B cell (primary cell): ENCODE measurements at regions not wholly inside any gene's neighbourhood (a gene's known extent, or its start where the extent isn't known, plus 50 kb on each side); places are given as distances from the start of the nearest gene placed in this dataset.

Experiments used
- ATAC-seq: fragments of 200-7000 bp; cut with Tn5 transposase; one replicate; pipeline ENCODE4 v1.10.0; 2021; ENCODE audit warnings: low read depth, mild to moderate bottlenecking, moderate number of reproducible peaks, moderate library complexity
- CTCF ChIA-PET: fragments of 350-600 bp; sonication (Branson Sonifier 250); formaldehyde crosslinking; loops from one replicate; lab custom pipeline; 2021; ENCODE audit warnings: antibody characterized with exemption, inconsistent platforms; lab: Charles Lee
- POLR2A ChIA-PET: fragments of 350-600 bp; sonication (Branson Sonifier 250); formaldehyde crosslinking; loops from one replicate; lab custom pipeline; 2021; ENCODE audit warnings: antibody characterized with exemption; lab: Charles Lee
- DNase-seq: peaks from one replicate; pipeline ENCODE4 v3.0.0; 2013
- H2AFZ ChIP-seq: 2 replicates; pipeline ENCODE4 v1.6.1; 2012; ENCODE audit warnings: mild to moderate bottlenecking, low read depth, low read length; ENCODE audit not compliant: insufficient read depth, poor library complexity, severe bottlenecking
- H3K27ac ChIP-seq, 2 donors: 1 replicate in 1 of 2; 2 replicates in 1 of 2; pipeline ENCODE4 v1.5.1; 2012 to 2013; ENCODE audit warnings: low read length in 2 of 2, mild to moderate bottlenecking in 2 of 2, moderate library complexity in 1 of 2
- H3K27me3 ChIP-seq, 4 experiments: fragments of 200-600 bp in 1 of 4; sonication (generic) in 1 of 4; replicated peaks in 1 of 4; 1 replicate in 2 of 4; 2 replicates in 2 of 4; pipeline versions ENCODE4 v1.6.1 to v1.7.0; 2013 to 2016; ENCODE audit warnings: low read length in 3 of 4, mild to moderate bottlenecking in 2 of 4, mixed read lengths in 1 of 4, moderate library complexity in 1 of 4; ENCODE audit not compliant: insufficient read depth in 4 of 4, control insufficient read depth in 3 of 4; ENCODE audit errors: control extremely low read depth in 1 of 4
- H3K36me3 ChIP-seq, 2 experiments: replicated peaks in 1 of 2; 1 replicate in 1 of 2; 2 replicates in 1 of 2; pipeline versions ENCODE4 v1.6.1 to v1.7.1; 2013; ENCODE audit warnings: low read length in 1 of 2; ENCODE audit not compliant: insufficient read depth in 2 of 2, control insufficient read depth in 1 of 2; ENCODE audit errors: control extremely low read depth in 1 of 2, extremely low read depth in 1 of 2
- H3K4me1 ChIP-seq, 2 donors: fragments of 200-600 bp in 1 of 2; sonication (generic) in 1 of 2; 1 replicate in 1 of 2; 2 replicates in 1 of 2; pipeline versions ENCODE4 v1.5.1 to v1.6.1; 2013 to 2017; ENCODE audit warnings: low read length in 2 of 2; ENCODE audit not compliant: control insufficient read depth in 2 of 2, insufficient read depth in 2 of 2
- H3K4me2 ChIP-seq: replicated peaks from 2 replicates; pipeline ENCODE3; 2012; ENCODE audit warnings: mild to moderate bottlenecking, low read depth, low read length; ENCODE audit not compliant: poor library complexity, severe bottlenecking
- H3K4me3 ChIP-seq, 5 experiments: fragments of 200-600 bp in 1 of 5; sonication (generic) in 1 of 5; 1 replicate in 3 of 5; 2 replicates in 2 of 5; pipeline versions ENCODE4 v1.5.1 to v1.7.0; 2011 to 2016; ENCODE audit warnings: low read length in 4 of 5, mild to moderate bottlenecking in 4 of 5, low read depth in 2 of 5, control low read depth in 1 of 5, moderate library complexity in 1 of 5; ENCODE audit not compliant: insufficient read depth in 1 of 5; ENCODE audit errors: control extremely low read depth in 1 of 5, extremely low read depth in 1 of 5
- H3K79me2 ChIP-seq: fragments of 200-600 bp; sonication (generic); one replicate; pipeline ENCODE4 v1.6.0; 2016; ENCODE audit warnings: low read length; ENCODE audit not compliant: control insufficient read depth, insufficient read depth
- H3K9ac ChIP-seq: fragments of 200-600 bp; sonication (generic); 2 replicates; pipeline ENCODE4 v1.6.1; 2017; ENCODE audit warnings: mild to moderate bottlenecking, low read length, moderate library complexity
- H3K9me3 ChIP-seq, 3 donors: one replicate each; pipeline versions ENCODE4 v1.6.1 to v1.7.1; 2013; ENCODE audit warnings: low read length in 2 of 3; ENCODE audit not compliant: control insufficient read depth in 2 of 3, insufficient read depth in 1 of 3; ENCODE audit errors: control extremely low read depth in 1 of 3
- H4K20me1 ChIP-seq: 2 replicates; pipeline ENCODE4 v1.6.0; 2012; ENCODE audit warnings: mild to moderate bottlenecking, low read length; ENCODE audit not compliant: insufficient read depth, control insufficient read depth, poor library complexity, severe bottlenecking
- H3K27ac Mint-ChIP-seq: one replicate; pipeline ENCODE4 v1.8.0; 2021; ENCODE audit warnings: mixed read lengths
- H3K27me3 Mint-ChIP-seq: one replicate; pipeline ENCODE4 v1.8.0; 2021; ENCODE audit warnings: mixed read lengths
- H3K4me1 Mint-ChIP-seq: one replicate; pipeline ENCODE4 v1.8.0; 2021; ENCODE audit warnings: mixed read lengths
- H3K4me3 Mint-ChIP-seq: one replicate; pipeline ENCODE4 v1.8.0; 2021; ENCODE audit warnings: mixed read lengths
- H3K9me3 Mint-ChIP-seq: one replicate; pipeline ENCODE4 v1.8.0; 2022; ENCODE audit warnings: mixed read lengths; ENCODE audit not compliant: insufficient read depth
- EZH2 ChIP-seq: IDR thresholded peaks from 2 replicates; pipeline ENCODE4 v1.6.1; 2012; ENCODE audit warnings: borderline replicate concordance, low read depth, mild to moderate bottlenecking, moderate library complexity, low read length; ENCODE audit not compliant: insufficient read depth, poor library complexity, severe bottlenecking
- WGBS: methylation state at CpG from one replicate; pipeline ENCODE4 v1.1.5; 2013; ENCODE audit warnings: missing lambda C conversion rate; ENCODE audit not compliant: insufficient coverage; 5-methylcytosine and 5-hydroxymethylcytosine counted together
- intact Hi-C: fragments of 100-400 bp; cut with micrococcal nuclease; formaldehyde crosslinking; loops from one replicate; pipeline ENCODE4 v1.10.0; 2022
- TF ChIP-seq, protein P1 (sequence below): fragments of 200-600 bp; IDR thresholded peaks from one replicate; pipeline ENCODE4 v1.8.0; 2022; ENCODE audit warnings: antibody characterized with exemption, mild to moderate bottlenecking

DNA sequence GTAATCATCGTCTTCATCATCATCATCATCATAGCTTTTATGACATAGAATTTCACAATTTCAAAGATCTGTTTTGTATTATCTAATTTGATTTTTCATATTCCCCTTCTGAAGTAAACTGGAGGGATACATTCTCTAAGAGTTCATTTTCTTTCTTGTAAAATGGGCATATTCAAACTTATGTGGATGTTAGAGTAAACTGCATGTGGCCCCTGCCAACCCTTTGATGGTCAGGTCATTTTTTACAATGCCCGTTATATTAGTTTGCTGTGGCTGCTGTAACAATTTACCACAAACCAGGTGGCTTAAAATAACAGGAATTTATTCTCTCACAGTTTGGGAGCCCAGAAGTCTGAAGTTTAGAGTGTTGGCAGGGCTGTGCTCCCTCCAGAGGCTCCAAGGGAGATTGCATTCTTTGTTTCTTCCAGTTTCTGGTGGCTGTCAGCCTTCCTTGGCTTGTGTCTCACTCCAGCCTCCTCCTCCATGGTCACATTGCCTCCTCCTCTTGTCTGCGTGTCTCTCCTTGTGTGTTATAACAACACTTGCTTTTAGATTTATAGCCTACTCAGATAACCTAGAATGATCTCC lies 127.5 kb upstream of the MMADHC start:
- intact Hi-C loops: no loop called here
- no peak overlapping the region for H3K4me3 Mint-ChIP-seq

DNA sequence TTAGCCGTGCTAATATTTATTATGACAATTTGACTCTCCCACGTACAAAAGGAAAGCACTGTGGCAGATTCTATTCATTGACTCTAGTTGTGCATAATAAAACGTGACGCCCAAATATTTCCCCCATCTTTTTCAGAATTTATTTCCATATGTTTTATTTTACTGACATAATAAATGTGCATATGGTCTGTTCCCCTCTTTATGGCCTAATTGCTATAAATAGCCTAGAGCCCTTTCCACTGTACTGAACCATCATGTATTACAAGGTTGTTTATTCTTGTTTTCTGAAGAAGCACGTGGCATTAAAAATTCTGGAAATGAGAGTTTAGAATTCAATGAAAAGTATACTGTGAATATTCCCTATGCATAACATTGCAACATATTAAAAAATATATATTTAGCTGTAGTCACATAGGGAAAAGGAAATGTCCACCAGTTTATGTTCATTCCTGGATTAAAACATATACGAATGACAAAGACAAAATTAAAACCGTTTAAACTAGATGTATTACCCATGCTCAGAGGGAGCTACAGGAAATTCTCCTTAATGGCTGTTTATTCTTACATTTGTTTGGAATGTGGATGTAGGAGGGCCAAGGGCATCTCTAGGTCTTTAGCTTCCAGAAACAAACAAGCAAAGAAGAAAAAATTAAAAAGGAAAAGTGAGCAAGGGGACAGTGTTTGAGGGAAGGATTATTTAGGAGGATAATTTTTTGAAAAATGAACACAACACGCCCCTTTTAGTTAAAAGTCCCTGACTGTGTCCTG lies 122.1 kb upstream of the MMADHC start:
- no peaks in the 10 kb centered on the region for H3K36me3 ChIP-seq
- H3K4me3 ChIP-seq: no peak overlapping the region
- no peak overlapping the region for H3K9ac ChIP-seq
- intact Hi-C loops: no loop called here
- Mint-ChIP-seq H3K27ac (no peak overlapping the region), H3K4me1 (no peaks in the 10 kb centered on the region), H3K4me3 (no peak overlapping the region), H3K9me3 (no peaks in the 10 kb centered on the region), H3K27me3 (no peaks in the 10 kb centered on the region)
- no peaks in the 10 kb centered on the region for H3K9me3 ChIP-seq
- ChIA-PET CTCF (no interaction called here), POLR2A (no interaction called here)
- H3K27ac ChIP-seq: no peak overlapping the region
- H3K4me2 ChIP-seq: no peak overlapping the region
- H3K4me1 ChIP-seq: no peaks in the 10 kb centered on the region
- H3K79me2 ChIP-seq: no peaks in the 10 kb centered on the region
- no peak overlapping the region for H2AFZ ChIP-seq
- no peak for ATAC-seq
- no peak for DNase-seq
- TF ChIP-seq, protein P1, sequence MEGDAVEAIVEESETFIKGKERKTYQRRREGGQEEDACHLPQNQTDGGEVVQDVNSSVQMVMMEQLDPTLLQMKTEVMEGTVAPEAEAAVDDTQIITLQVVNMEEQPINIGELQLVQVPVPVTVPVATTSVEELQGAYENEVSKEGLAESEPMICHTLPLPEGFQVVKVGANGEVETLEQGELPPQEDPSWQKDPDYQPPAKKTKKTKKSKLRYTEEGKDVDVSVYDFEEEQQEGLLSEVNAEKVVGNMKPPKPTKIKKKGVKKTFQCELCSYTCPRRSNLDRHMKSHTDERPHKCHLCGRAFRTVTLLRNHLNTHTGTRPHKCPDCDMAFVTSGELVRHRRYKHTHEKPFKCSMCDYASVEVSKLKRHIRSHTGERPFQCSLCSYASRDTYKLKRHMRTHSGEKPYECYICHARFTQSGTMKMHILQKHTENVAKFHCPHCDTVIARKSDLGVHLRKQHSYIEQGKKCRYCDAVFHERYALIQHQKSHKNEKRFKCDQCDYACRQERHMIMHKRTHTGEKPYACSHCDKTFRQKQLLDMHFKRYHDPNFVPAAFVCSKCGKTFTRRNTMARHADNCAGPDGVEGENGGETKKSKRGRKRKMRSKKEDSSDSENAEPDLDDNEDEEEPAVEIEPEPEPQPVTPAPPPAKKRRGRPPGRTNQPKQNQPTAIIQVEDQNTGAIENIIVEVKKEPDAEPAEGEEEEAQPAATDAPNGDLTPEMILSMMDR: no peak
- TF ChIP-seq EZH2: no peak
- 100% methylated on average over 1 of the region's 8 CpGs for WGBS
- no peaks in the 10 kb centered on the region for H4K20me1 ChIP-seq
- H3K27me3 ChIP-seq: no peaks in the 10 kb centered on the region

More for the DNA sequence above, 127.5 kb upstream of the MMADHC start:
- Mint-ChIP-seq H3K4me1 (no peaks in the 10 kb centered on the region), H3K27ac (no peak overlapping the region), H3K27me3 (no peaks in the 10 kb centered on the region), H3K9me3 (no peaks in the 10 kb centered on the region)
- TF ChIP-seq EZH2: no peak
- TF ChIP-seq, protein P1: no peak
- Histone ChIP-seq H3K4me1 (no peaks in the 10 kb centered on the region), H2AFZ (no peak overlapping the region), H3K4me3 (no peak overlapping the region), H3K79me2 (no peaks in the 10 kb centered on the region), H3K9ac (no peak overlapping the region), H3K27ac (no peak overlapping the region), H4K20me1 (no peaks in the 10 kb centered on the region), H3K27me3 (no peaks in the 10 kb centered on the region), H3K9me3 (no peaks in the 10 kb centered on the region), H3K4me2 (no peak overlapping the region), H3K36me3 (no peaks in the 10 kb centered on the region)
- WGBS: 40% methylated on average over 1 of the region's 3 CpGs
- no peak for ATAC-seq
- POLR2A ChIA-PET: no interaction called here
- no peak for DNase-seq
- CTCF ChIA-PET: interaction anchor here (1.5 kb wide), 1 partner anchor 16 kb away, joined by 3 read pairs; no protein-coding TSS in a partner anchor
